ENCODE measurements at regions not wholly inside any gene's neighbourhood (a gene's known extent, or its start where the extent isn't known, plus 50 kb on each side); places are given as distances from the start of the nearest gene placed in this dataset.

DNA sequence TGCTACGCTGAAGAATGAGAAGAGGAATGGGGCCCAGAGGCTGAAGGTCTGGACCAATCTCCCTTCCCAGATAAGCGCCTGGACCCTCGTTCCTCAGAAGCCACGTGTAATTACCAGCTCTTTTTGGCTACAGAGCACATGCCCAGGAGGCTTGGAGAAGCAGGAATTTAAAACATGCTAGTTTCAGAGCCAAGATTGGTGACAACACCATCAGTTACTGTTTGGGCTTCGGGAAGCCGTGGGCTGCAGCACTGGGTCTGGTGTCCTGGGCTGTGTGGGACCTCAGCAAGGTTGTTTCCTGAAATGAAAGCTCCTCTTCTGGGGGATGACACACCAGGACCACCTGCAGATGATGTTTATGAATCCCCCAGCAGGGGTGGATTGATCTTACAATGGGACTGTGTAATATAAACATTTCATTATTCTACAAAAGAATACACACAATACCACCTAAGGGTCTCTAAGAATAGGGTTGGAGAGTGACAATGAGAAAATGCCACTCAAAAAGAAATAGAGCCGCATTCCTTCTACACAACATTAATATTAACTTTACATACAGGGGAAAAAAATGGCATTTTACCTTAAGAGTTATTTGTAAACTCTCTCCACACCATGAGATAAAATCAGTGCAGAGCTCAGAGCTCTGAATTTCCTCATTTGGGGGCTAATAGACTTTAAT is 207.8 kb upstream of the FOXQ1 start (continued):
- TF ChIP-seq EP300 (IDR thresholded peaks at IDR 0.05; ENCODE audit: borderline replicate concordance in 1 of 2, control insufficient read depth in 1 of 2, low read depth in 2 of 2, low read length in 2 of 2) (no peak), HDAC2 (IDR thresholded peaks at IDR 0.05) (no peak)
- TF ChIP-seq, protein P1, sequence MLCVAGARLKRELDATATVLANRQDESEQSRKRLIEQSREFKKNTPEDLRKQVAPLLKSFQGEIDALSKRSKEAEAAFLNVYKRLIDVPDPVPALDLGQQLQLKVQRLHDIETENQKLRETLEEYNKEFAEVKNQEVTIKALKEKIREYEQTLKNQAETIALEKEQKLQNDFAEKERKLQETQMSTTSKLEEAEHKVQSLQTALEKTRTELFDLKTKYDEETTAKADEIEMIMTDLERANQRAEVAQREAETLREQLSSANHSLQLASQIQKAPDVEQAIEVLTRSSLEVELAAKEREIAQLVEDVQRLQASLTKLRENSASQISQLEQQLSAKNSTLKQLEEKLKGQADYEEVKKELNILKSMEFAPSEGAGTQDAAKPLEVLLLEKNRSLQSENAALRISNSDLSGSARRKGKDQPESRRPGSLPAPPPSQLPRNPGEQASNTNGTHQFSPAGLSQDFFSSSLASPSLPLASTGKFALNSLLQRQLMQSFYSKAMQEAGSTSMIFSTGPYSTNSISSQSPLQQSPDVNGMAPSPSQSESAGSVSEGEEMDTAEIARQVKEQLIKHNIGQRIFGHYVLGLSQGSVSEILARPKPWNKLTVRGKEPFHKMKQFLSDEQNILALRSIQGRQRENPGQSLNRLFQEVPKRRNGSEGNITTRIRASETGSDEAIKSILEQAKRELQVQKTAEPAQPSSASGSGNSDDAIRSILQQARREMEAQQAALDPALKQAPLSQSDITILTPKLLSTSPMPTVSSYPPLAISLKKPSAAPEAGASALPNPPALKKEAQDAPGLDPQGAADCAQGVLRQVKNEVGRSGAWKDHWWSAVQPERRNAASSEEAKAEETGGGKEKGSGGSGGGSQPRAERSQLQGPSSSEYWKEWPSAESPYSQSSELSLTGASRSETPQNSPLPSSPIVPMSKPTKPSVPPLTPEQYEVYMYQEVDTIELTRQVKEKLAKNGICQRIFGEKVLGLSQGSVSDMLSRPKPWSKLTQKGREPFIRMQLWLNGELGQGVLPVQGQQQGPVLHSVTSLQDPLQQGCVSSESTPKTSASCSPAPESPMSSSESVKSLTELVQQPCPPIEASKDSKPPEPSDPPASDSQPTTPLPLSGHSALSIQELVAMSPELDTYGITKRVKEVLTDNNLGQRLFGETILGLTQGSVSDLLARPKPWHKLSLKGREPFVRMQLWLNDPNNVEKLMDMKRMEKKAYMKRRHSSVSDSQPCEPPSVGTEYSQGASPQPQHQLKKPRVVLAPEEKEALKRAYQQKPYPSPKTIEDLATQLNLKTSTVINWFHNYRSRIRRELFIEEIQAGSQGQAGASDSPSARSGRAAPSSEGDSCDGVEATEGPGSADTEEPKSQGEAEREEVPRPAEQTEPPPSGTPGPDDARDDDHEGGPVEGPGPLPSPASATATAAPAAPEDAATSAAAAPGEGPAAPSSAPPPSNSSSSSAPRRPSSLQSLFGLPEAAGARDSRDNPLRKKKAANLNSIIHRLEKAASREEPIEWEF (IDR thresholded peaks at IDR 0.05; ENCODE audit: insufficient replicate concordance, low read depth, low read length): no peak

DNA sequence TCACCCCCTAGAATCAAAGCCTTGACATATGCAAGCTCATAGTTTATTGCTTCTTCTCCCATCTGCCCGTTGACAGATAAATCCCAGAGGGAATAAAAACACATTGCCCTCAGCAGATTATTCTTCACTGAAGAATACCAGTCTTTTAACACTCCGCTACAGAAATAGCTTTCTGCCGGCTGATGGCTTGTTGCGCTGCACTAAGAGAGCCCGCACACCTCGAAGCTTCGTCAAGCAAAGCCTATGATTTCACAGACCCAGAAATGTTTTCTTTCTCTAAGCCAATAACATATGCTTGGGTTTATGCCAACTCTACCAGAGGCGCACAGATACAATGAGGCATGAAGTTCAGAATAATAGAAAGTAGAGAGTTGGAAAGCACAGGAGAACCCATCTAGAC is 208.9 kb upstream of the FOXQ1 start:
- Histone ChIP-seq H3K9ac (ENCODE audit: control insufficient read depth, insufficient read depth, low read length) (no peak overlapping the region), H4K20me1 (ENCODE audit: control insufficient read depth, insufficient read depth) (no peaks in the 10 kb centered on the region), H3K27me3 (replicated peaks in 1 of 2; ENCODE audit: control insufficient read depth in 2 of 2, insufficient read depth in 2 of 2, low read length in 1 of 2) (peaks cover 0 to 7% of the 10 kb centered on the region in 2 experiments; a peak in 2 of 4 replicates), H2AFZ (ENCODE audit: control insufficient read depth, low read depth, low read length) (no peak overlapping the region), H3K4me1 (ENCODE audit: control insufficient read depth, insufficient read depth, low read length) (no peaks in the 10 kb centered on the region), H3K4me3 (no peak overlapping the region), H3K9me3 (replicated peaks; ENCODE audit: control insufficient read depth, insufficient read depth, low read length) (no peaks in the 10 kb centered on the region), H3K27ac (ENCODE audit: control insufficient read depth, insufficient read depth) (no peak overlapping the region), H3K79me2 (ENCODE audit: control insufficient read depth, insufficient read depth, low read length) (no peaks in the 10 kb centered on the region), H3K4me2 (ENCODE audit: control insufficient read depth, insufficient read depth) (no peak overlapping the region), H3K36me3 (ENCODE audit: control insufficient read depth in 2 of 2, insufficient read depth in 2 of 2, low read length in 1 of 2) (no peaks in the 10 kb centered on the region)
- no TSS peak for BruUV-seq (replicated peaks)
- DNase-seq (ENCODE audit: low read depth, low spot score) (no peak), ATAC-seq (no peak), FAIRE-seq (no peak)
- ChIA-PET CTCF (no interaction called here), POLR2A (interaction anchor here (1.6 kb wide), 1 partner anchor 12 kb away, joined by 4 read pairs; no protein-coding TSS in a partner anchor), SMC1A (ENCODE audit: uncharacterized antibody, unreplicated experiment) (no interaction called here), RAD21 (ENCODE audit: unreplicated experiment) (no interaction called here)
- WGBS (ENCODE audit: insufficient coverage, insufficient replicate concordance, low lambda C conversion rate, missing lambda C conversion rate): 65% methylated on average over 8 of the region's 8 CpGs
- in situ Hi-C loops (cut with MboI) (no loop called here), intact Hi-C loops (cut with micrococcal nuclease; ENCODE audit: unreplicated experiment) (no loop called here)
- TF ChIP-seq SIX5 (IDR thresholded peaks at IDR 0.05; ENCODE audit: low read depth, low read length, severe bottlenecking) (no peak), STAT1 (conservative IDR thresholded peaks at IDR 0.05) (no peak)
- TF ChIP-seq, protein P2, sequence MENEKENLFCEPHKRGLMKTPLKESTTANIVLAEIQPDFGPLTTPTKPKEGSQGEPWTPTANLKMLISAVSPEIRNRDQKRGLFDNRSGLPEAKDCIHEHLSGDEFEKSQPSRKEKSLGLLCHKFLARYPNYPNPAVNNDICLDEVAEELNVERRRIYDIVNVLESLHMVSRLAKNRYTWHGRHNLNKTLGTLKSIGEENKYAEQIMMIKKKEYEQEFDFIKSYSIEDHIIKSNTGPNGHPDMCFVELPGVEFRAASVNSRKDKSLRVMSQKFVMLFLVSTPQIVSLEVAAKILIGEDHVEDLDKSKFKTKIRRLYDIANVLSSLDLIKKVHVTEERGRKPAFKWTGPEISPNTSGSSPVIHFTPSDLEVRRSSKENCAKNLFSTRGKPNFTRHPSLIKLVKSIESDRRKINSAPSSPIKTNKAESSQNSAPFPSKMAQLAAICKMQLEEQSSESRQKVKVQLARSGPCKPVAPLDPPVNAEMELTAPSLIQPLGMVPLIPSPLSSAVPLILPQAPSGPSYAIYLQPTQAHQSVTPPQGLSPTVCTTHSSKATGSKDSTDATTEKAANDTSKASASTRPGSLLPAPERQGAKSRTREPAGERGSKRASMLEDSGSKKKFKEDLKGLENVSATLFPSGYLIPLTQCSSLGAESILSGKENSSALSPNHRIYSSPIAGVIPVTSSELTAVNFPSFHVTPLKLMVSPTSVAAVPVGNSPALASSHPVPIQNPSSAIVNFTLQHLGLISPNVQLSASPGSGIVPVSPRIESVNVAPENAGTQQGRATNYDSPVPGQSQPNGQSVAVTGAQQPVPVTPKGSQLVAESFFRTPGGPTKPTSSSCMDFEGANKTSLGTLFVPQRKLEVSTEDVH (IDR thresholded peaks at IDR 0.05; ENCODE audit: low read depth, partially characterized antibody): no peak
- TF ChIP-seq, protein P3, sequence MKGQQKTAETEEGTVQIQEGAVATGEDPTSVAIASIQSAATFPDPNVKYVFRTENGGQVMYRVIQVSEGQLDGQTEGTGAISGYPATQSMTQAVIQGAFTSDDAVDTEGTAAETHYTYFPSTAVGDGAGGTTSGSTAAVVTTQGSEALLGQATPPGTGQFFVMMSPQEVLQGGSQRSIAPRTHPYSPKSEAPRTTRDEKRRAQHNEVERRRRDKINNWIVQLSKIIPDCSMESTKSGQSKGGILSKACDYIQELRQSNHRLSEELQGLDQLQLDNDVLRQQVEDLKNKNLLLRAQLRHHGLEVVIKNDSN (IDR thresholded peaks at IDR 0.05; ENCODE audit: borderline replicate concordance, extremely low read length, insufficient read depth, low read depth, low read length): no peak

Measured in GM12878 (cell line).